A204.1 (cell line): ENCODE measurements at regions not wholly inside any gene's neighbourhood (a gene's known extent, or its start where the extent isn't known, plus 50 kb on each side); places are given as distances from the start of the nearest gene placed in this dataset.

Experiments
- FAIRE-seq: peaks from 2 replicates; lab custom pipeline; 2012; peaks lifted over from hg19 to GRCh38; lab: Jason Lieb, UNC

- FAIRE-seq: peak; percentile 85
Measured at GRCh38 chr3:27590437-27591298, 106.5 kb upstream of the SLC4A7 start.

- no peak for FAIRE-seq
Measured at GRCh38 chr3:27589795-27590194, 105.6 kb upstream of the SLC4A7 start.

GRCh38 chr3:27585429-27585828 is 101.2 kb upstream of the SLC4A7 start:
- no peak for FAIRE-seq

- no peak for FAIRE-seq
Measured at GRCh38 chr3:27584874-27585273, 100.7 kb upstream of the SLC4A7 start.

GRCh38 chr3:27581852-27582251 is 97.7 kb upstream of the SLC4A7 start:
- no peak for FAIRE-seq

GRCh38 chr3:27578032-27578431 is 93.8 kb upstream of the SLC4A7 start:
- FAIRE-seq: no peak

GRCh38 chr3:27577504-27577903 is 93.3 kb upstream of the SLC4A7 start:
- FAIRE-seq: no peak

- no peak for FAIRE-seq
Measured at GRCh38 chr3:27576171-27576570, 92.0 kb upstream of the SLC4A7 start.

GRCh38 chr3:27575499-27575898 is 91.3 kb upstream of the SLC4A7 start:
- no peak for FAIRE-seq

GRCh38 chr3:27574438-27574795 is 90.2 kb upstream of the SLC4A7 start:
- no peak for FAIRE-seq

GRCh38 chr3:27573780-27574437 is 89.7 kb upstream of the SLC4A7 start:
- FAIRE-seq: no peak

GRCh38 chr3:27573138-27573537 is 89.0 kb upstream of the SLC4A7 start:
- FAIRE-seq: no peak

GRCh38 chr3:27571345-27571744 is 87.2 kb upstream of the SLC4A7 start:
- FAIRE-seq: no peak

- no peak for FAIRE-seq
Measured at GRCh38 chr3:27570421-27571106, 86.4 kb upstream of the SLC4A7 start.

GRCh38 chr3:27568393-27568792 is 84.2 kb upstream of the SLC4A7 start:
- no peak for FAIRE-seq

- FAIRE-seq: no peak
Measured at GRCh38 chr3:27567251-27567650, 83.1 kb upstream of the SLC4A7 start.

GRCh38 chr3:27565201-27565852 is 81.1 kb upstream of the SLC4A7 start:
- no peak for FAIRE-seq

GRCh38 chr3:27561576-27561975 is 77.4 kb upstream of the SLC4A7 start:
- no peak for FAIRE-seq

- peak; percentile 40 for FAIRE-seq
Measured at GRCh38 chr3:27560484-27561056, 76.4 kb upstream of the SLC4A7 start.

GRCh38 chr3:27559835-27560234 is 75.7 kb upstream of the SLC4A7 start:
- FAIRE-seq: no peak

- FAIRE-seq: no peak
Measured at GRCh38 chr3:27559381-27559780, 75.2 kb upstream of the SLC4A7 start.

GRCh38 chr3:27557411-27557810 is 73.2 kb upstream of the SLC4A7 start:
- no peak for FAIRE-seq
